HUES64 (cell line): ENCODE measurements at regions not wholly inside any gene's neighbourhood (a gene's known extent, or its start where the extent isn't known, plus 50 kb on each side); places are given as distances from the start of the nearest gene placed in this dataset.
"Not testable (repeated sequence)": the region's sequence is repeated elsewhere in the genome, so short reads cannot be mapped to it uniquely, and the experiment has no call there.

Experiments used
- H3K27ac ChIP-seq: 2 replicates; pipeline ENCODE4 v1.7.0; 2013; ENCODE audit warnings: low read depth, low read length, inconsistent platforms
- H3K27me3 ChIP-seq: 2 replicates; pipeline ENCODE4 v1.6.1; 2013; ENCODE audit warnings: mild to moderate bottlenecking, low read length; ENCODE audit not compliant: insufficient read depth
- H3K36me3 ChIP-seq: 2 replicates; pipeline ENCODE4 v1.6.1; 2013; ENCODE audit warnings: mild to moderate bottlenecking, low read length; ENCODE audit not compliant: insufficient read depth
- H3K4me1 ChIP-seq: 2 replicates; pipeline ENCODE4 v1.6.1; 2013; ENCODE audit warnings: mild to moderate bottlenecking, low read length, moderate library complexity; ENCODE audit not compliant: insufficient read depth
- H3K4me3 ChIP-seq: 2 replicates; pipeline ENCODE4 v1.5.1; 2013; ENCODE audit warnings: mild to moderate bottlenecking, low read length, moderate library complexity
- H3K9ac ChIP-seq: 2 replicates; pipeline ENCODE4 v1.6.1; 2013; ENCODE audit warnings: mild to moderate bottlenecking, low read depth, low read length
- H3K9me3 ChIP-seq: 2 replicates; pipeline ENCODE4 v1.6.1; 2013; ENCODE audit warnings: low read depth, low read length; ENCODE audit not compliant: insufficient read depth
- WGBS: fragments of 150-250, 120-280 bp; methylation state at CpG from one replicate; pipeline ENCODE4 v1.1.7; 2013; ENCODE audit warnings: missing lambda C conversion rate; 5-methylcytosine and 5-hydroxymethylcytosine counted together

GRCh38 chr11:67873223-67873622, 130.7 kb downstream of the UNC93B1 start:
- H3K4me1 ChIP-seq, H3K27me3 ChIP-seq, H3K9ac ChIP-seq, H3K4me3 ChIP-seq, H3K27ac ChIP-seq, H3K36me3 ChIP-seq, H3K9me3 ChIP-seq: not testable (repeated sequence)
- WGBS = 87% methylated on average over 12 of the region's 12 CpGs

GRCh38 chr11:67871168-67871567, 132.7 kb downstream of the UNC93B1 start:
- WGBS = 89% methylated on average over 5 of the region's 5 CpGs
- H3K9ac ChIP-seq, H3K27ac ChIP-seq, H3K36me3 ChIP-seq, H3K27me3 ChIP-seq, H3K4me1 ChIP-seq, H3K9me3 ChIP-seq, H3K4me3 ChIP-seq: not testable (repeated sequence)

DNA sequence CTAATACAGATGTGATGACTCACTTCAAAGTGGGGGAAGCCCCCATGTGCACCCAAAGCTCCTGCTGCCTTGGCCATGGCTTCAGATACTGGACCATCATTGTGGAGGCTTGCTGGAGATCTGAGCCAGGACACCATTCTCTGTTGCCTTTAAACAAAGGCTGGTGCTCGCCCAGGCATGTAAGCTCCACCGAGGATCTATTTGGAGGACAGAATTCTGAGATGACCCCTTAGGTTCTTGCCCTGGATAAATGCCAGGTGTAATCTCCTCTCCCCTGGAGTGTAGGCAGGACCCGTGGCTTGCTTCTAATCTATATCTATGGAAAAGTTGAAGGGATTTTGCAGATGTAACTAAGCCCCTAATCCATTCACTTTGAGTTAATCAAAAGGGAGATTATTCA, 141.0 kb downstream of the UNC93B1 start:
- H3K9me3 ChIP-seq, H3K9ac ChIP-seq, H3K27ac ChIP-seq, H3K4me3 ChIP-seq, H3K27me3 ChIP-seq, H3K4me1 ChIP-seq, H3K36me3 ChIP-seq: not testable (repeated sequence)
- 90% methylated on average over 2 of the region's 3 CpGs for WGBS

GRCh38 chr11:67859513-67860161, 144.3 kb downstream of the UNC93B1 start:
- WGBS = 100% methylated on average over 1 of the region's 6 CpGs
- H3K9ac ChIP-seq = not testable (repeated sequence)

DNA sequence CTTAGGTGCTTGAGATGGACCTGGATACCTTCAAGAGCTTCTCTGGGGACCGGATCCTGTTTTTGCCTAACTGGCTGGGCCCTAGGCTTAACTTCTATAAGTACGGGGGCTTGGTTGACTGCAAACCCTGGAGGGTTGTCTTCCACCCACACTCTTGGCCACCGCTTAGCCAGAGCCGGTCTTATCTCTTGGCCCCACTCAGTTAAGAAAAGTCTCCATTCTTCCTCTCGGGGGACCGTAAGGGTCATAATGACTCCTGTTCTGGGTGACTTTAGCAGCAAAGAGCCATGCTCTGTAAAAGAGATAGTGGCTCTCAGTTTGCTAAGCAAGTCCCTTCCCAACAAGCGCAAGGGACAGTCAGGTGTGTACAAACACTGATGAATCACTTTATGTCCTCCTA, 153.2 kb downstream of the UNC93B1 start:
- not testable (repeated sequence) for H3K4me1 ChIP-seq, H3K9me3 ChIP-seq, H3K27me3 ChIP-seq, H3K36me3 ChIP-seq, H3K27ac ChIP-seq, H3K9ac ChIP-seq, H3K4me3 ChIP-seq
- whole genome bisulfite sequencing = 95% methylated on average over 7 of the region's 7 CpGs

More at GRCh38 chr11:67859513-67860161, 144.3 kb downstream of the UNC93B1 start:
- H3K4me3 ChIP-seq, H3K36me3 ChIP-seq, H3K27me3 ChIP-seq, H3K27ac ChIP-seq, H3K4me1 ChIP-seq, H3K9me3 ChIP-seq: not testable (repeated sequence)

DNA sequence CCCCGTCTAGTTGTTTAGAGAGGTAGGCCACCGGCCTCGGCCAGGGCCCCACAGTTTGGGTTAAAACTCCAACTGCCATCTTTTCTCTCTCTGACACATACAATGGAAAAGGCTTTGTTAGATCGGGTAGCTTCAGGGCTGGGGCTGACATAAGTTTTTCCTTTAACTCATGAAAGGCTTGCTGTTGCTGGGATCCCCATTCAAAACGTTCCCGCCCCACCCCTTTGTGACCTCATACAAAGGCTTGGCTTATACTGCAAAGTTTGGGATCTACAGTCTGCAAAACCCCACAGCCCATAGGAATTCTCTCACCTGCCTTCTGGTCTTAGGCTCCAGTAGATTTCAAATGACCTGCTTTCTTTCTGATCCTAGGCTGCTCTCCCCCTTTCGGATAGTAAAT, 154.1 kb downstream of the UNC93B1 start:
- H3K27me3 ChIP-seq, H3K4me1 ChIP-seq, H3K27ac ChIP-seq, H3K36me3 ChIP-seq, H3K4me3 ChIP-seq, H3K9ac ChIP-seq, H3K9me3 ChIP-seq: not testable (repeated sequence)
- whole genome bisulfite sequencing = 83% methylated on average over 4 of the region's 7 CpGs

DNA sequence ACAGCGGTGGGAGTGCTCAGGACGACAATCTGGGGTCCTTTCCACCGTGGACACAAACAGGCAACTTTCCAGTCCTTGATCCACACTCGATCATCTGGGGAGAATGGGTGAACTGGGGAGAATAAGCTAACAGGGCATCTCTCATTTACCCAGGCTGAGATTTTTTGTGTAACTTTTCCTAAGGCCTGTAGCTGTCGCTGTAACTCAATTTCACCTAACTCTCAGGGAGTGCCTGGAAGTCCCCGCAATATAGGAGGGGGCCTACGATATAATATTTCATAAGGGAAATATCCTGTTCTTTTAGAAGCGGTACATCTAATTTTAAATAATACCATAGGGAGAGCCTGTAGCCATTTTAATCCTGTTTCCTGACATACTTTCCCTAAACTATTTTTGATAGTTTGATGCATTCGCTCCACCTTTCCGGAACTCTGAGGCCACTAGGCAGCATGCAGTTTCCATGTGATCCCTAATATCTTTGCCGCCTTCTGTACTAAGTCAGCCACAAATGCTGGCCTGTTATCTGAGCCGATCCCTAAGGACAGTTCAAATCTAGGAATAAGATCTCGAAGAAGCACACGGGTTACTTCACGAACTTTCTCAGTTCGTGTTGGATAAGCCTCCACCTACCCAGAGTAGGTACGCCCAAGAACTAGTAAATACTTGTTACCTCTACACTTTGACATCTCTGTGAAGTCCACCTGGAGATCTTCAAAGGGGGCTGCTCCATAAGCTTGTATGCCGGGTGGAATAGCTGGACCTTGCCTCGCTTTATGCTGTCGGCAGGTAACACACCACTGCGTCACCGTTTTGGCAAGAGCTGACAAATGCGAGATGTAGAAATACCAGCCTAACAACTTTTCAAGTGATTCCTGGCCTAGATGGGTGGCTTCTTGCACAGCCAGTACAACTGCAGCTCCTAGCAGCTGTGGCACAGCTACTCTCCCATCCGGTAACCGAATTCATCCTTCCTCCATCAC, 155.7 kb downstream of the UNC93B1 start:
- not testable (repeated sequence) for H3K9ac ChIP-seq, H3K9me3 ChIP-seq, H3K4me3 ChIP-seq, H3K27me3 ChIP-seq, H3K4me1 ChIP-seq, H3K27ac ChIP-seq, H3K36me3 ChIP-seq
- 76% methylated on average over 20 of the region's 25 CpGs for WGBS

GRCh38 chr11:67846303-67846702, 157.6 kb downstream of the UNC93B1 start:
- not testable (repeated sequence) for H3K9ac ChIP-seq, H3K27ac ChIP-seq, H3K36me3 ChIP-seq, H3K4me1 ChIP-seq, H3K27me3 ChIP-seq, H3K4me3 ChIP-seq, H3K9me3 ChIP-seq
- 93% methylated on average over 3 of the region's 3 CpGs for WGBS

DNA sequence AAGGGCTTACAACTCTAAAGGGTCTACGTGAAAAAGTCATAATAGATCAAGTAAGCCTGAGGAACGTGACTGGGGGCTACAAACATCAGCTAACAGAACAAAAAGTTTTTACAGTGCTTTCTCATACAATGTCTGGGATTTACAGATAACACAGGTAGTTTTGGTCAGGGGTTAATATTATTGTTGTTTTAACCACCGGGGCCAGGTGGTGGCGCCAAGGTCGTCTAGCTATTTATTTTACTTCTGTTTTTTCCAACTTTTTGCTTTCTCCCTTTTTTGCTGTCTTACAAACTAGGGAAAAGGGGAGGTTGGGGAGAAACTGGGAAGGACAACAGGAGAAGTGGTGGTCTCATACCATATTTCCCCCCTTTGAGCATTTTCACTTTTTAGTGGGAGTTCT, 158.6 kb downstream of the UNC93B1 start:
- H3K4me3 ChIP-seq, H3K9ac ChIP-seq, H3K27ac ChIP-seq, H3K27me3 ChIP-seq, H3K9me3 ChIP-seq, H3K36me3 ChIP-seq, H3K4me1 ChIP-seq: not testable (repeated sequence)
- 15% methylated on average over 2 of the region's 5 CpGs for WGBS

- not testable (repeated sequence) for H3K4me1 ChIP-seq, H3K9ac ChIP-seq, H3K9me3 ChIP-seq, H3K36me3 ChIP-seq, H3K4me3 ChIP-seq, H3K27ac ChIP-seq, H3K27me3 ChIP-seq
- WGBS = 50% methylated on average over 7 of the region's 7 CpGs
Measured at GRCh38 chr11:67840599-67840998, 163.3 kb downstream of the UNC93B1 start.

DNA sequence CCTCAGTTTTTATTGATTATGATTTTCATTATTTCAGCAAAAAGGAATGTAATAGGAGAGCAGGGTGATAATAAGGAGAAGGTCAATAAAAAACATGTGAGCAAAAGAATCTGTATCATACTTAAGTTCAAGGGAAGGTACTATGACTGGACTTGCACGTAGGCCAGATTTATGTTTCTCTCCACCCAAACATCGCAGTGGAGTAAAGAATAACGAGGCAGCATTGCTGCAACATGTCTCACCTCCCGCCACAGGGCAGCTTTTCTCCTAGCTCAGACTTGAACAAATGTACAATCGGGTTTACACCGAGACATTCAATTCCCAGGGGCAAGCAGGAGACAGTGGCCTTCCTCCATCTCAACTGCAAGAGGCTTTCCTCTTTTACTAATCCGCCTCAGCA, 155.7 kb upstream of the ALDH3B2 start:
- not testable (repeated sequence) for H3K4me3 ChIP-seq, H3K27me3 ChIP-seq, H3K9ac ChIP-seq, H3K27ac ChIP-seq, H3K4me1 ChIP-seq, H3K36me3 ChIP-seq, H3K9me3 ChIP-seq
- WGBS = 99% methylated on average over 4 of the region's 7 CpGs
